ENCODE measurements at regions not wholly inside any gene's neighbourhood (a gene's known extent, or its start where the extent isn't known, plus 50 kb on each side); places are given as distances from the start of the nearest gene placed in this dataset.

DNA sequence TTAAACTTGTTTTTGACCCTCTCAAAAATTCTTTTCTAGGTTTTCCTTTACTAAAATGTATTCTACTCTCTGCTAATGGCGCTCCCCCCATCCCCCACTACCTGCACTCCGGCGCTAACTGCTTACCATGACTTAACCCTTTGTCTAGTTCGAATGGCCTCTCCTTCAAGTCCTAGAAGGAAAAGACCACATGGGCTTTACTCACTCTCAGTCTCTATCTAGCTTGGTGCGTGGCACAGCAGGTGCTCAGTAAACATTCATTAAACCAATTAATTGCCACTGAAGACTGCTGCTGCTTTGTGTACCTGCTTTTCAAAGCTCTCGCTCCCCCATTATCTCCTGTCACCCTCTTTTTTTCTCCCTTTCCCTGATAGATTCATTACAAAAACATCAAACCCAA is 457.7 kb upstream of the THRB start (continued):
- no peak for TF ChIP-seq PRDM1 (tag by site-specific recombination; IDR thresholded peaks at IDR 0.05)
- no peak for TF ChIP-seq ZNF664 (tag by site-specific recombination; IDR thresholded peaks at IDR 0.05)

GRCh38 chr3:24953060-24953771 is 458.6 kb upstream of the THRB start:
- ChIA-PET CTCF (no interaction called here), POLR2A (no interaction called here)
- TF ChIP-seq ZNF658 (tag by site-specific recombination; IDR thresholded peaks at IDR 0.05) (no peak), GLI2 (tag by site-specific recombination; IDR thresholded peaks at IDR 0.05; ENCODE audit: borderline replicate concordance, low read depth) (no peak), BCL11B (tag by site-specific recombination; IDR thresholded peaks at IDR 0.05; ENCODE audit: low read depth) (no peak), ZBTB17 (tag by site-specific recombination; IDR thresholded peaks at IDR 0.05) (no peak), SP2 (tag by site-specific recombination; IDR thresholded peaks at IDR 0.05) (no peak), ZNF501 (tag by site-specific recombination; IDR thresholded peaks at IDR 0.05) (no peak), ZNF660 (tag by site-specific recombination; IDR thresholded peaks at IDR 0.05) (no peak), ZFP41 (tag by site-specific recombination; IDR thresholded peaks at IDR 0.05; ENCODE audit: borderline replicate concordance) (no peak)
- TF ChIP-seq, protein P1, sequence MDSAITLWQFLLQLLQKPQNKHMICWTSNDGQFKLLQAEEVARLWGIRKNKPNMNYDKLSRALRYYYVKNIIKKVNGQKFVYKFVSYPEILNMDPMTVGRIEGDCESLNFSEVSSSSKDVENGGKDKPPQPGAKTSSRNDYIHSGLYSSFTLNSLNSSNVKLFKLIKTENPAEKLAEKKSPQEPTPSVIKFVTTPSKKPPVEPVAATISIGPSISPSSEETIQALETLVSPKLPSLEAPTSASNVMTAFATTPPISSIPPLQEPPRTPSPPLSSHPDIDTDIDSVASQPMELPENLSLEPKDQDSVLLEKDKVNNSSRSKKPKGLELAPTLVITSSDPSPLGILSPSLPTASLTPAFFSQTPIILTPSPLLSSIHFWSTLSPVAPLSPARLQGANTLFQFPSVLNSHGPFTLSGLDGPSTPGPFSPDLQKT (IDR thresholded peaks at IDR 0.05; ENCODE audit: borderline replicate concordance, low read depth, low read length) = no peak
- TF ChIP-seq, protein P2, sequence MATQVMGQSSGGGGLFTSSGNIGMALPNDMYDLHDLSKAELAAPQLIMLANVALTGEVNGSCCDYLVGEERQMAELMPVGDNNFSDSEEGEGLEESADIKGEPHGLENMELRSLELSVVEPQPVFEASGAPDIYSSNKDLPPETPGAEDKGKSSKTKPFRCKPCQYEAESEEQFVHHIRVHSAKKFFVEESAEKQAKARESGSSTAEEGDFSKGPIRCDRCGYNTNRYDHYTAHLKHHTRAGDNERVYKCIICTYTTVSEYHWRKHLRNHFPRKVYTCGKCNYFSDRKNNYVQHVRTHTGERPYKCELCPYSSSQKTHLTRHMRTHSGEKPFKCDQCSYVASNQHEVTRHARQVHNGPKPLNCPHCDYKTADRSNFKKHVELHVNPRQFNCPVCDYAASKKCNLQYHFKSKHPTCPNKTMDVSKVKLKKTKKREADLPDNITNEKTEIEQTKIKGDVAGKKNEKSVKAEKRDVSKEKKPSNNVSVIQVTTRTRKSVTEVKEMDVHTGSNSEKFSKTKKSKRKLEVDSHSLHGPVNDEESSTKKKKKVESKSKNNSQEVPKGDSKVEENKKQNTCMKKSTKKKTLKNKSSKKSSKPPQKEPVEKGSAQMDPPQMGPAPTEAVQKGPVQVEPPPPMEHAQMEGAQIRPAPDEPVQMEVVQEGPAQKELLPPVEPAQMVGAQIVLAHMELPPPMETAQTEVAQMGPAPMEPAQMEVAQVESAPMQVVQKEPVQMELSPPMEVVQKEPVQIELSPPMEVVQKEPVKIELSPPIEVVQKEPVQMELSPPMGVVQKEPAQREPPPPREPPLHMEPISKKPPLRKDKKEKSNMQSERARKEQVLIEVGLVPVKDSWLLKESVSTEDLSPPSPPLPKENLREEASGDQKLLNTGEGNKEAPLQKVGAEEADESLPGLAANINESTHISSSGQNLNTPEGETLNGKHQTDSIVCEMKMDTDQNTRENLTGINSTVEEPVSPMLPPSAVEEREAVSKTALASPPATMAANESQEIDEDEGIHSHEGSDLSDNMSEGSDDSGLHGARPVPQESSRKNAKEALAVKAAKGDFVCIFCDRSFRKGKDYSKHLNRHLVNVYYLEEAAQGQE (tag by site-specific recombination; IDR thresholded peaks at IDR 0.05) = no peak
- TF ChIP-seq, protein P3, sequence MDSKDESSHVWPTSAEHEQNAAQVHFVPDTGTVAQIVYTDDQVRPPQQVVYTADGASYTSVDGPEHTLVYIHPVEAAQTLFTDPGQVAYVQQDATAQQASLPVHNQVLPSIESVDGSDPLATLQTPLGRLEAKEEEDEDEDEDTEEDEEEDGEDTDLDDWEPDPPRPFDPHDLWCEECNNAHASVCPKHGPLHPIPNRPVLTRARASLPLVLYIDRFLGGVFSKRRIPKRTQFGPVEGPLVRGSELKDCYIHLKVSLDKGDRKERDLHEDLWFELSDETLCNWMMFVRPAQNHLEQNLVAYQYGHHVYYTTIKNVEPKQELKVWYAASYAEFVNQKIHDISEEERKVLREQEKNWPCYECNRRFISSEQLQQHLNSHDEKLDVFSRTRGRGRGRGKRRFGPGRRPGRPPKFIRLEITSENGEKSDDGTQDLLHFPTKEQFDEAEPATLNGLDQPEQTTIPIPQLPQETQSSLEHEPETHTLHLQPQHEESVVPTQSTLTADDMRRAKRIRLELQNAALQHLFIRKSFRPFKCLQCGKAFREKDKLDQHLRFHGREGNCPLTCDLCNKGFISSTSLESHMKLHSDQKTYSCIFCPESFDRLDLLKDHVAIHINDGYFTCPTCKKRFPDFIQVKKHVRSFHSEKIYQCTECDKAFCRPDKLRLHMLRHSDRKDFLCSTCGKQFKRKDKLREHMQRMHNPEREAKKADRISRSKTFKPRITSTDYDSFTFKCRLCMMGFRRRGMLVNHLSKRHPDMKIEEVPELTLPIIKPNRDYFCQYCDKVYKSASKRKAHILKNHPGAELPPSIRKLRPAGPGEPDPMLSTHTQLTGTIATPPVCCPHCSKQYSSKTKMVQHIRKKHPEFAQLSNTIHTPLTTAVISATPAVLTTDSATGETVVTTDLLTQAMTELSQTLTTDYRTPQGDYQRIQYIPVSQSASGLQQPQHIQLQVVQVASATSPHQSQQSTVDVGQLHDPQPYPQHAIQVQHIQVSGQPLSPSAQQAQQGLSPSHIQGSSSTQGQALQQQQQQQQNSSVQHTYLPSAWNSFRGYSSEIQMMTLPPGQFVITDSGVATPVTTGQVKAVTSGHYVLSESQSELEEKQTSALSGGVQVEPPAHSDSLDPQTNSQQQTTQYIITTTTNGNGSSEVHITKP (tag by site-specific recombination; IDR thresholded peaks at IDR 0.05) = no peak
- no peaks in the 10 kb centered on the region for H3K36me3 ChIP-seq (ENCODE audit: control insufficient read depth in 2 of 2, insufficient read depth in 1 of 2, low read length in 2 of 2)
- H3K4me3 ChIP-seq (ENCODE audit: low read depth, low read length) = no peak overlapping the region
- H3K9me3 ChIP-seq (ENCODE audit: control insufficient read depth, insufficient read depth, low read depth, low read length) = no peaks in the 10 kb centered on the region
- no peaks in the 10 kb centered on the region for H3K4me1 ChIP-seq (ENCODE audit: control insufficient read depth, insufficient read depth, low read length)
- no peak overlapping the region for H3K27ac ChIP-seq (ENCODE audit: extremely low read depth, low read depth, low read length)

GRCh38 chr3:24956613-24957012 is 462.0 kb upstream of the THRB start:
- Histone ChIP-seq H3K27ac (ENCODE audit: extremely low read depth, low read depth, low read length) (no peak overlapping the region), H3K4me1 (ENCODE audit: control insufficient read depth, insufficient read depth, low read length) (no peaks in the 10 kb centered on the region), H3K36me3 (ENCODE audit: control insufficient read depth in 2 of 2, insufficient read depth in 1 of 2, low read length in 2 of 2) (no peaks in the 10 kb centered on the region), H3K4me3 (ENCODE audit: low read depth, low read length) (no peak overlapping the region), H3K9me3 (ENCODE audit: control insufficient read depth, insufficient read depth, low read depth, low read length) (no peaks in the 10 kb centered on the region)
- ChIA-PET POLR2A (no interaction called here), CTCF (no interaction called here)
- TF ChIP-seq PRDM1 (tag by site-specific recombination; IDR thresholded peaks at IDR 0.05) (no peak), TRIM28 (IDR thresholded peaks at IDR 0.05; ENCODE audit: borderline replicate concordance, low read length) (no peak), ZNF48 (tag by site-specific recombination; IDR thresholded peaks at IDR 0.05) (no peak), ZNF529 (tag by site-specific recombination; IDR thresholded peaks at IDR 0.05; ENCODE audit: insufficient replicate concordance) (no peak), GLI4 (tag by site-specific recombination; IDR thresholded peaks at IDR 0.05) (no peak), ZSCAN4 (tag by site-specific recombination; IDR thresholded peaks at IDR 0.05) (no peak)

Measured in HEK293 (cell line).